Stimulated activated CD4-positive, alpha-beta T cell treated with anti-CD3 and anti-CD28 coated beads, Interleukin-4, amount 100 ng/mL, for 24 hours (primary cell): ENCODE measurements at regions not wholly inside any gene's neighbourhood (a gene's known extent, or its start where the extent isn't known, plus 50 kb on each side); places are given as distances from the start of the nearest gene placed in this dataset.

Source experiments
- DNase-seq: peaks from one replicate; pipeline ENCODE4 v3.0.0-alpha.2; 2020

- DNase-seq = no peak
Measured at GRCh38 chr12:19627719-19628118, 188.4 kb downstream of the AEBP2 start.

GRCh38 chr12:19630536-19630935 is 191.2 kb downstream of the AEBP2 start:
- no peak for DNase-seq

GRCh38 chr12:19633194-19633593 is 193.9 kb downstream of the AEBP2 start:
- no peak for DNase-seq

GRCh38 chr12:19633641-19634040 is 194.3 kb downstream of the AEBP2 start:
- DNase-seq = no peak

GRCh38 chr12:19639781-19640415 is 200.6 kb downstream of the AEBP2 start:
- DNase-seq = no peak

- DNase-seq = no peak
Measured at GRCh38 chr12:19641235-19642080, 202.2 kb downstream of the AEBP2 start.

- no peak for DNase-seq
Measured at GRCh38 chr12:19642345-19642744, 203.1 kb downstream of the AEBP2 start.

GRCh38 chr12:19643635-19644034 is 204.3 kb downstream of the AEBP2 start:
- no peak for DNase-seq

- no peak for DNase-seq
Measured at GRCh38 chr12:19644571-19644970, 205.3 kb downstream of the AEBP2 start.

GRCh38 chr12:19645823-19646222 is 206.5 kb downstream of the AEBP2 start:
- DNase-seq = no peak

- DNase-seq = no peak
Measured at GRCh38 chr12:19646599-19646998, 207.3 kb downstream of the AEBP2 start.

- DNase-seq = no peak
Measured at GRCh38 chr12:19647806-19648556, 208.7 kb downstream of the AEBP2 start.

GRCh38 chr12:19648591-19648990 is 209.3 kb downstream of the AEBP2 start:
- no peak for DNase-seq

GRCh38 chr12:19652386-19652785 is 213.1 kb downstream of the AEBP2 start:
- no peak for DNase-seq

GRCh38 chr12:19654650-19655376 is 215.5 kb downstream of the AEBP2 start:
- DNase-seq = no peak

GRCh38 chr12:19657118-19657731 is 217.9 kb downstream of the AEBP2 start:
- DNase-seq = no peak

GRCh38 chr12:19657732-19658130 is 218.4 kb downstream of the AEBP2 start:
- DNase-seq = no peak

- DNase-seq = no peak
Measured at GRCh38 chr12:19659086-19659485, 219.8 kb downstream of the AEBP2 start.

- no peak for DNase-seq
Measured at GRCh38 chr12:19659501-19659900, 220.2 kb downstream of the AEBP2 start.

- DNase-seq = no peak
Measured at GRCh38 chr12:19665121-19665900, 226.0 kb downstream of the AEBP2 start.

- no peak for DNase-seq
Measured at GRCh38 chr12:19666070-19666469, 226.8 kb downstream of the AEBP2 start.

GRCh38 chr12:19669793-19670192 is 230.5 kb downstream of the AEBP2 start:
- DNase-seq = no peak
